ENCODE measurements at regions not wholly inside any gene's neighbourhood (a gene's known extent, or its start where the extent isn't known, plus 50 kb on each side); places are given as distances from the start of the nearest gene placed in this dataset.

GRCh38 chr3:163058031-163058854 is 1561.6 kb downstream of the OTOL1 start:
- intact Hi-C loops (cut with micrococcal nuclease), result no loop called here

DNA sequence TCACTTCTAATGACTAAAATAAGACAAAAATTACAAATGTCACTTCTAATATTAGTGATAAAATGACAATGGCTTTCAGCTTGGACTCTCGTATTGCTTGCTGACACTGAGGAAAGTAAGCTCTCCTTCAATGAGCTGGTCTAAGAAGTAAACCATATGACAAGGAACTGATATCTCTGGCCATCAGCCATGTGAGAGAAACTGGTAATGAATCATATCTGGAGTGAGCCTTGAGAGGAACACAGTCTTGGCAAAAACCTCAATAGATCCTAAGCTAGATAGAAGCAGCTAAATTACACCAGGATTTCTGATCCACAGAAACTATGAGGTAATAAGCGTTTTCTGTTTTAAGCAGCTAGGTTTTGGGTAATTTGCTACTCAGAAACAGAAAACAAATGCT is 1575.1 kb downstream of the OTOL1 start:
- intact Hi-C loops (cut with micrococcal nuclease), result no loop called here

Measured in T-helper 2 cell treated with Interferon-gamma antibody and Interleukin-4, amounts not matched to agents 100 ng/mL and 5 ng/mL, for 36 hours (primary cell).